Thyroid gland (tissue), 4 donors: ENCODE measurements at regions not wholly inside any gene's neighbourhood (a gene's known extent, or its start where the extent isn't known, plus 50 kb on each side); places are given as distances from the start of the nearest gene placed in this dataset.

Experiments used
- DNase-seq, 2 donors: peaks; one replicate each; pipeline ENCODE4 v3.0.0-alpha.2; 2019
- H3K27ac ChIP-seq, 3 donors: fragments of 200-600 bp; sonication (generic); 1 replicate in 2 of 3; 2 replicates in 1 of 3; pipeline ENCODE4 v1.5.1; 2016 to 2019; ENCODE audit warnings: mild to moderate bottlenecking in 1 of 3, moderate library complexity in 1 of 3
- H3K27me3 ChIP-seq: fragments of 200-600 bp; sonication (generic); one replicate; pipeline ENCODE4 v1.5.1; 2019
- H3K36me3 ChIP-seq, 2 donors: fragments of 200-600 bp; sonication (generic); one replicate each; pipeline ENCODE4 v1.5.1; 2016 to 2019
- H3K4me1 ChIP-seq, 2 donors: fragments of 200-600 bp; sonication (generic); one replicate each; pipeline ENCODE4 v1.5.1; 2017 to 2019
- H3K4me3 ChIP-seq, 3 donors: fragments of 200-600 bp; sonication (generic); replicated peaks in 1 of 3; 1 replicate in 2 of 3; 2 replicates in 1 of 3; pipeline ENCODE4 v1.5.1; 2016; ENCODE audit warnings: mild to moderate bottlenecking in 1 of 3
- H3K9me3 ChIP-seq: fragments of 200-600 bp; sonication (generic); one replicate; pipeline ENCODE4 v1.5.1; 2017
- CTCF ChIP-seq, 6 experiments: fragments of 200-600 bp in 3 of 6; fragments of 450-650 bp in 3 of 6; sonication (generic) in 3 of 6; IDR thresholded peaks; one replicate each; pipeline ENCODE4 v1.5.1; 2016 to 2019; ENCODE audit warnings: antibody characterized with exemption in 6 of 6, mild to moderate bottlenecking in 2 of 6, inconsistent platforms in 1 of 6, moderate library complexity in 1 of 6
- POLR2A ChIP-seq, 2 donors: fragments of 450-650 bp; IDR thresholded peaks; one replicate each; pipeline ENCODE4 v1.6.1; 2017; ENCODE audit warnings: antibody characterized with exemption in 2 of 2, mild to moderate bottlenecking in 2 of 2, moderate library complexity in 1 of 2
- WGBS, 2 donors: methylation state at CpG; one replicate each; pipeline ENCODE4 v1.1.5; 2017; 5-methylcytosine and 5-hydroxymethylcytosine counted together
- intact Hi-C: fragments of 100-400 bp; cut with DNase I; formaldehyde crosslinking; loops from one replicate; pipeline ENCODE4 v1.15.1; 2023

- H3K4me1 ChIP-seq: no peaks in the 10 kb centered on the region
- TF ChIP-seq POLR2A (IDR thresholded peaks at IDR 0.05): no peak
- TF ChIP-seq CTCF (IDR thresholded peaks at IDR 0.05): no peak
- 100% methylated on average over 1 of the region's 1 CpG; no CpG with 5 or more reads in 1 of the 2 donors for WGBS, 2 donors
- no peak overlapping the region for H3K27ac ChIP-seq
- intact Hi-C loops: no loop called here
- no peaks in the 10 kb centered on the region for H3K27me3 ChIP-seq
- no peaks in the 10 kb centered on the region for H3K36me3 ChIP-seq
- H3K9me3 ChIP-seq: no peaks in the 10 kb centered on the region
- H3K4me3 ChIP-seq: no peak overlapping the region
- DNase-seq: no peak
Observed at GRCh38 chrX:113009837-113010236, 169.2 kb upstream of the AMOT start.

GRCh38 chrX:113009029-113009428 lies 168.4 kb upstream of the AMOT start:
- no peaks in the 10 kb centered on the region for H3K27me3 ChIP-seq
- no peak overlapping the region for H3K27ac ChIP-seq
- WGBS, 2 donors: 75 to 90% methylated on average over 2 of the region's 3 CpGs
- intact Hi-C loops: no loop called here
- no peak for TF ChIP-seq POLR2A (IDR thresholded peaks at IDR 0.05)
- no peak for TF ChIP-seq CTCF (IDR thresholded peaks at IDR 0.05)
- H3K4me1 ChIP-seq: no peaks in the 10 kb centered on the region
- no peaks in the 10 kb centered on the region for H3K36me3 ChIP-seq
- no peak overlapping the region for H3K4me3 ChIP-seq
- DNase-seq: no peak
- H3K9me3 ChIP-seq: no peaks in the 10 kb centered on the region

GRCh38 chrX:113001836-113002235 lies 161.2 kb upstream of the AMOT start:
- H3K4me3 ChIP-seq: no peak overlapping the region
- H3K9me3 ChIP-seq: no peaks in the 10 kb centered on the region
- 81 to 91% methylated on average over 6 of the region's 6 CpGs for WGBS, 2 donors
- TF ChIP-seq CTCF (IDR thresholded peaks at IDR 0.05) (no peak), POLR2A (IDR thresholded peaks at IDR 0.05) (no peak)
- no peaks in the 10 kb centered on the region for H3K27me3 ChIP-seq
- H3K36me3 ChIP-seq: no peaks in the 10 kb centered on the region
- no peak for DNase-seq
- intact Hi-C loops: no loop called here
- H3K27ac ChIP-seq: no peak overlapping the region
- H3K4me1 ChIP-seq: no peaks in the 10 kb centered on the region

DNA sequence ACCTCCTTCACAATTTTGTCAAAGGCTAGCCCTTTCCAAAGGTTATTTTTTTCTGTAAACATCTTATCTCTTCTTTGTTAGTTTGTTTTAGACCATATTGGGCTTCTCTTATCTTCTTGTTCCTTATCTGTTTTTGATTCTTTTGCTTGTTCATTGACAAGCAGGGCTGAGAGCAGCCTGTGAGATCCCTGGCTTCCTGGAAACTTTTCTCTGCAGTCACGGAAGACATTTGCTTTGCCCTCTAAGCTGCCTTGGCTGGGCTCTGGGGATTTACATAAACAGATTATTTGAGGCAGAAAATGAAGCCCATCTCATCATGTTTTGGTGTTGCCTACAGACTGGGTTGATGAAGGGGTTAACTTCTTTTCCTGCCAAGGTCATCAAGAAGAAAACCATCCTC lies 157.4 kb upstream of the AMOT start:
- intact Hi-C loops: no loop called here

DNA sequence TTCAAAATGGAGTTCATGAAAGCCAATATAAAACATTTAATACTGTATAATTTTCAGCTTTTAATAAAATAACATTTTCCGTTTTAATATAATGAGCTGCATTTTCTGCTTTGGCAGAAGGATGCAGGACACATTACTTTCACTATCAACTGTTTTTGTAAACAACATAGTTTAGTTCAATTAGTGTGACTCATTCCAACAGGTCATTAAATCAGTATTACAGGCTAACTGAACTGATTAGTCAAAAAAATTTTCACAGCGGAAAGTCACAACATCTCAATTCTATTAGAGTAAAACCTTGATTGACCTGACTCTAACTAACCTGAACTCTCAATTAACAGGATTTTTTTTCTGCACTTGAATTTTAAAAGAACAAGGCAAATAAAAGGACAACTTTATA lies 151.2 kb upstream of the AMOT start:
- Histone ChIP-seq H3K27ac (no peak overlapping the region), H3K27me3 (no peaks in the 10 kb centered on the region), H3K4me1 (no peaks in the 10 kb centered on the region), H3K36me3 (no peaks in the 10 kb centered on the region), H3K9me3 (no peaks in the 10 kb centered on the region), H3K4me3 (no peak overlapping the region)
- no peak for DNase-seq
- TF ChIP-seq POLR2A (IDR thresholded peaks at IDR 0.05): no peak
- no peak for TF ChIP-seq CTCF (IDR thresholded peaks at IDR 0.05)
- intact Hi-C loops: no loop called here
- WGBS, 2 donors: 85 to 86% methylated on average over 2 of the region's 2 CpGs

More for the DNA sequence above, 157.4 kb upstream of the AMOT start:
- WGBS, 2 donors: 73 to 75% methylated on average over 1 of the region's 1 CpG
- no peak overlapping the region for H3K4me3 ChIP-seq
- TF ChIP-seq POLR2A (IDR thresholded peaks at IDR 0.05): no peak
- no peaks in the 10 kb centered on the region for H3K27me3 ChIP-seq
- H3K9me3 ChIP-seq: no peaks in the 10 kb centered on the region
- H3K36me3 ChIP-seq: no peaks in the 10 kb centered on the region
- H3K27ac ChIP-seq: no peak overlapping the region
- DNase-seq: no peak
- H3K4me1 ChIP-seq: no peaks in the 10 kb centered on the region

GRCh38 chrX:112979879-112980278 lies 139.2 kb upstream of the AMOT start:
- intact Hi-C loops: no loop called here
- no peaks in the 10 kb centered on the region for H3K36me3 ChIP-seq
- H3K27me3 ChIP-seq: no peaks in the 10 kb centered on the region
- TF ChIP-seq POLR2A (IDR thresholded peaks at IDR 0.05) (no peak), CTCF (IDR thresholded peaks at IDR 0.05) (no peak)
- no peak overlapping the region for H3K27ac ChIP-seq
- H3K4me1 ChIP-seq: no peaks in the 10 kb centered on the region
- H3K4me3 ChIP-seq: no peak overlapping the region
- no peak for DNase-seq
- 94 to 100% methylated on average over 1 of the region's 1 CpG for WGBS, 2 donors
- no peaks in the 10 kb centered on the region for H3K9me3 ChIP-seq
